Erythroblast (primary cell): ENCODE measurements at regions not wholly inside any gene's neighbourhood (a gene's known extent, or its start where the extent isn't known, plus 50 kb on each side); places are given as distances from the start of the nearest gene placed in this dataset.

Source experiments
- GATA1 ChIP-seq: IDR thresholded peaks from 2 replicates; pipeline ENCODE4 v1.6.1; 2011; ENCODE audit warnings: low read depth, mild to moderate bottlenecking, control low read depth, low read length, moderate library complexity
- POLR2A ChIP-seq: IDR thresholded peaks from 2 replicates; pipeline ENCODE4 v1.6.1; 2011; ENCODE audit warnings: mild to moderate bottlenecking, low read length

DNA sequence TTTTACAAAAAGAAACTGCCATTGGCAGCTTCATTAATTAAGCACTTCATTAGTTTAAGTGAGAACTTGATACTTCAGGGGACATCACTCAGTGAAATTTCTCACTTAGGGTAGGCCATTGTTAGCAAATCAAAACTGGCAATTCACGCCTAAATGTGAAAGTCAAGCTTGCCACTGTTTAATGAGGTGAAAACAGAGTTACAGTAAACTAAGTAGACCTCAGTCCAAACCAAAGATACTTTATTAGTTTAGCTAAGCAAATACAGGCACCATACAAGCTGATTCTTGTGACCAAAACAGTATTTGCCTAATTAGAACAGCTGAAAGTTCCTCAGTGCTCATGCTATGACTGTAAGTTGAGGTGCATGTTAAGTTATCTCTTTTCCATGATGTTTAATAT, 176.5 kb upstream of the CPNE8 start:
- TF ChIP-seq POLR2A (no peak), GATA1 (no peak)
